Lower lobe of right lung (tissue), 2 donors: ENCODE measurements at regions not wholly inside any gene's neighbourhood (a gene's known extent, or its start where the extent isn't known, plus 50 kb on each side); places are given as distances from the start of the nearest gene placed in this dataset.
A peak's percentile ranks its signal among the peaks of the same experiment; 100 is the strongest.
"Not testable (repeated sequence)": the region's sequence is repeated elsewhere in the genome, so short reads cannot be mapped to it uniquely, and the experiment has no call there.

Source experiments
- ATAC-seq, 2 donors: fragments of 200-7000 bp; cut with Tn5 transposase; one replicate each; pipeline ENCODE4 v1.9.1; 2020 to 2022; ENCODE audit warnings: mild to moderate bottlenecking in 2 of 2, moderate library complexity in 2 of 2
- DNase-seq: peaks from one replicate; pipeline ENCODE4 v3.0.0-alpha.2; 2020
- H3K27ac ChIP-seq: fragments of 200-600 bp; one replicate; pipeline ENCODE4 v1.8.0; 2022
- H3K27me3 ChIP-seq: fragments of 200-600 bp; one replicate; pipeline ENCODE4 v1.8.0; 2022; ENCODE audit warnings: low read depth
- H3K36me3 ChIP-seq: fragments of 200-600 bp; one replicate; pipeline ENCODE4 v1.8.0; 2022; ENCODE audit warnings: mild to moderate bottlenecking
- H3K4me1 ChIP-seq: fragments of 200-600 bp; one replicate; pipeline ENCODE4 v1.8.0; 2022
- H3K4me3 ChIP-seq: fragments of 200-600 bp; one replicate; pipeline ENCODE4 v1.8.0; 2022; ENCODE audit warnings: mild to moderate bottlenecking
- H3K9me3 ChIP-seq: fragments of 200-600 bp; one replicate; pipeline ENCODE4 v1.8.0; 2022
- CTCF ChIP-seq: fragments of 200-600 bp; IDR thresholded peaks from one replicate; pipeline ENCODE4 v1.8.0; 2022; ENCODE audit warnings: antibody characterized with exemption, mild to moderate bottlenecking
- intact Hi-C: fragments of 100-400 bp; cut with DNase I; formaldehyde crosslinking; loops from one replicate; pipeline ENCODE4 v1.11.0; 2022
- donor health status: DM: no; HTN: yes; CAD: no; lungs with severe emphysema.

- peak; percentile 99 to 100 for ATAC-seq
- Histone ChIP-seq H3K36me3 (no peaks in the 10 kb centered on the region), H3K27ac (peak overlapping the region; percentile 80), H3K4me3 (peak overlapping the region; percentile 77), H3K27me3 (peaks cover 3% of the 10 kb centered on the region), H3K9me3 (no peaks in the 10 kb centered on the region), H3K4me1 (peaks cover 28% of the 10 kb centered on the region)
- DNase-seq: peak; percentile 85
- intact Hi-C loops: no loop called here
- no peak for TF ChIP-seq CTCF
These were observed 141.0 kb upstream of the KCNJ18 start for GRCh38 chr17:21551081-21551881.

- H3K27ac ChIP-seq, H3K36me3 ChIP-seq, H3K27me3 ChIP-seq, intact Hi-C loops, ATAC-seq, H3K9me3 ChIP-seq, DNase-seq, H3K4me1 ChIP-seq, H3K4me3 ChIP-seq: not testable (repeated sequence)
These were observed 133.4 kb upstream of the KCNJ18 start for GRCh38 chr17:21558921-21559320.

- DNase-seq (no peak), ATAC-seq (no peak)
- no peak for TF ChIP-seq CTCF
- no peaks in the 10 kb centered on the region for H3K9me3 ChIP-seq
- H3K36me3 ChIP-seq: no peaks in the 10 kb centered on the region
- intact Hi-C loops: no loop called here
- no peak overlapping the region for H3K27ac ChIP-seq
- H3K4me1 ChIP-seq: no peaks in the 10 kb centered on the region
- no peaks in the 10 kb centered on the region for H3K27me3 ChIP-seq
- H3K4me3 ChIP-seq: no peak overlapping the region
These were observed 128.1 kb upstream of the KCNJ18 start for GRCh38 chr17:21564262-21564661.

GRCh38 chr17:21564757-21565156 is 127.6 kb upstream of the KCNJ18 start:
- DNase-seq, H3K4me1 ChIP-seq, intact Hi-C loops, H3K27me3 ChIP-seq, H3K27ac ChIP-seq, H3K36me3 ChIP-seq, ATAC-seq, H3K9me3 ChIP-seq, H3K4me3 ChIP-seq: not testable (repeated sequence)

- H3K27me3 ChIP-seq, H3K27ac ChIP-seq, H3K4me3 ChIP-seq, H3K36me3 ChIP-seq, H3K9me3 ChIP-seq, H3K4me1 ChIP-seq, DNase-seq, intact Hi-C loops, ATAC-seq: not testable (repeated sequence)
These were observed 121.9 kb upstream of the KCNJ18 start for GRCh38 chr17:21570427-21570826.

GRCh38 chr17:21572148-21572547 is 120.2 kb upstream of the KCNJ18 start:
- H3K4me1 ChIP-seq, H3K27ac ChIP-seq: not testable (repeated sequence)

GRCh38 chr17:21573271-21573960 is 118.9 kb upstream of the KCNJ18 start:
- H3K27me3 ChIP-seq, H3K36me3 ChIP-seq, H3K4me1 ChIP-seq, H3K9me3 ChIP-seq, ATAC-seq, DNase-seq, intact Hi-C loops, H3K27ac ChIP-seq: not testable (repeated sequence)
- peak overlapping the region; percentile 48 for H3K4me3 ChIP-seq

More at GRCh38 chr17:21572148-21572547, 120.2 kb upstream of the KCNJ18 start:
- intact Hi-C loops, H3K36me3 ChIP-seq, H3K9me3 ChIP-seq, DNase-seq, H3K27me3 ChIP-seq, H3K4me3 ChIP-seq, ATAC-seq: not testable (repeated sequence)

- H3K4me3 ChIP-seq: peak overlapping the region; percentile 48
- no peak overlapping the region for H3K27ac ChIP-seq
- peak; percentile 56 to 67 for ATAC-seq
- H3K27me3 ChIP-seq: no peaks in the 10 kb centered on the region
- H3K4me1 ChIP-seq: no peaks in the 10 kb centered on the region
- DNase-seq: peak; percentile 66
- intact Hi-C loops: no loop called here
- H3K9me3 ChIP-seq: no peaks in the 10 kb centered on the region
- no peaks in the 10 kb centered on the region for H3K36me3 ChIP-seq
- no peak for TF ChIP-seq CTCF
These were observed 118.2 kb upstream of the KCNJ18 start for GRCh38 chr17:21573961-21574610.

GRCh38 chr17:21574611-21575255 is 117.6 kb upstream of the KCNJ18 start:
- H3K27ac ChIP-seq, DNase-seq, H3K27me3 ChIP-seq, H3K36me3 ChIP-seq, H3K4me1 ChIP-seq, H3K9me3 ChIP-seq, intact Hi-C loops: not testable (repeated sequence)
- peak in 1 of 2 donors; percentile 17 for ATAC-seq
- H3K4me3 ChIP-seq: peak overlapping the region; percentile 48

GRCh38 chr17:21578783-21579182 is 113.5 kb upstream of the KCNJ18 start:
- H3K27ac ChIP-seq, H3K9me3 ChIP-seq, ATAC-seq, H3K4me3 ChIP-seq, intact Hi-C loops, DNase-seq, H3K4me1 ChIP-seq, H3K36me3 ChIP-seq, H3K27me3 ChIP-seq: not testable (repeated sequence)
